CD8-positive, alpha-beta memory T cell (primary cell): ENCODE measurements at regions not wholly inside any gene's neighbourhood (a gene's known extent, or its start where the extent isn't known, plus 50 kb on each side); places are given as distances from the start of the nearest gene placed in this dataset.

Experiments used
- CTCF ChIA-PET: fragments of 350-600 bp; sonication (Branson Sonifier 250); formaldehyde crosslinking; loops from one replicate; lab custom pipeline; 2021; ENCODE audit warnings: antibody characterized with exemption; lab: Charles Lee
- POLR2A ChIA-PET: fragments of 350-600 bp; sonication (Branson Sonifier 250); formaldehyde crosslinking; loops from one replicate; lab custom pipeline; 2021; ENCODE audit warnings: antibody characterized with exemption; lab: Charles Lee
- DNase-seq, 5 donors: peaks; one replicate each; pipeline versions ENCODE4 v3.0.0 to v3.0.0-alpha.2; 2020 to 2022; ENCODE audit warnings: mixed read lengths in 1 of 5
- H3K27ac ChIP-seq: one replicate; pipeline ENCODE4 v1.7.0; 2013; ENCODE audit warnings: low read depth, mild to moderate bottlenecking, low read length, moderate library complexity
- H3K27me3 ChIP-seq: 2 replicates; pipeline ENCODE4 v1.7.0; 2013; ENCODE audit warnings: low read length, mild to moderate bottlenecking; ENCODE audit not compliant: insufficient read depth, poor library complexity, severe bottlenecking
- H3K36me3 ChIP-seq: 2 replicates; pipeline ENCODE4 v1.7.0; 2013; ENCODE audit warnings: mild to moderate bottlenecking, low read length, moderate library complexity; ENCODE audit not compliant: insufficient read depth
- H3K4me1 ChIP-seq: 2 replicates; pipeline ENCODE4 v1.7.0; 2013; ENCODE audit warnings: mild to moderate bottlenecking, low read length, moderate library complexity; ENCODE audit not compliant: insufficient read depth
- H3K4me3 ChIP-seq: 2 replicates; pipeline ENCODE4 v1.7.0; 2013; ENCODE audit warnings: mild to moderate bottlenecking, low read length
- H3K9me3 ChIP-seq: 2 replicates; pipeline ENCODE4 v1.7.0; 2013; ENCODE audit warnings: mild to moderate bottlenecking, low read length
- H3K27ac Mint-ChIP-seq, 8 donors: one replicate each; pipeline ENCODE4 v1.8.0; 2020 to 2021; ENCODE audit warnings: mixed read lengths in 8 of 8, mild to moderate bottlenecking in 6 of 8, inconsistent platforms in 3 of 8, moderate library complexity in 3 of 8
- H3K27me3 Mint-ChIP-seq, 2 donors: one replicate each; pipeline ENCODE4 v1.8.0; 2020 to 2021; ENCODE audit warnings: mixed read lengths in 2 of 2, mild to moderate bottlenecking in 1 of 2, moderate library complexity in 1 of 2
- H3K36me3 Mint-ChIP-seq, 3 donors: one replicate each; pipeline ENCODE4 v1.8.0; 2020 to 2021; ENCODE audit warnings: mixed read lengths in 3 of 3, inconsistent platforms in 1 of 3, mild to moderate bottlenecking in 1 of 3
- H3K4me1 Mint-ChIP-seq, 3 donors: one replicate each; pipeline ENCODE4 v1.8.0; 2020 to 2021; ENCODE audit warnings: mixed read lengths in 3 of 3, inconsistent platforms in 1 of 3, mild to moderate bottlenecking in 1 of 3
- H3K4me3 Mint-ChIP-seq, 7 donors: one replicate each; pipeline ENCODE4 v1.8.0; 2020 to 2021; ENCODE audit warnings: mixed read lengths in 7 of 7, mild to moderate bottlenecking in 6 of 7, moderate library complexity in 4 of 7, inconsistent platforms in 2 of 7
- H3K9me3 Mint-ChIP-seq, 5 donors: one replicate each; pipeline ENCODE4 v1.8.0; 2020 to 2022; ENCODE audit warnings: mixed read lengths in 5 of 5, mild to moderate bottlenecking in 3 of 5, moderate library complexity in 2 of 5, inconsistent platforms in 1 of 5

DNA sequence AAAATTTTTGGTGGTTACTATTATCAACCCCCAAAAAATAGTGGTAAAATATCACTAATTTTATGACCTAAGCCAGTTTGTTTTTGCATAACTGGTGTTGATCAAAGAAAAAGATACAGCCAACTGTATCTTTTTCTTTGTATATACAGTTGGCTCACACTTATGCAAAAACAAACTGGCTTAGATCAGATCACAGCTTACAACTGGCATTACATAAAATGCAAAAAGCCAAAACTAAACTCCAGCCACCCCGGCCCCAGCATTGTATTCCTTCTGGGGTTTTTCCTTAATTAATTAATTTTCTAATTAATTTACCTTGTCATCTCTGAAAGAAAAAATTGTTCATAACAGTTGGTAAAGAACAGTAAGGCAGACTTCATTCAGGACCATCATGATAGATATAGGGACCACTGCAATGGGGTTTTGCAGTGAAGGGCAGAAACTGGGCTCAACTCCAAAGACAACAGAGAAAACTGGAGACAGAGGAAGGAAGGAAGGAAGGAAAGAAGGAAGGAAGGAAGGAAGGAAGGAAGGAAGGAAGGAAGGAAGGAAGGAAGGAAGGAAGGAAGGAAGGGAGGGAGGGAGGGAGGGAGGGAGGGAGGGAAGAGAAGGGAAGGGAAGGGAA is 202.1 kb downstream of the HNRNPD start:
- no peak overlapping the region for H3K27ac ChIP-seq
- H3K27me3 ChIP-seq = no peaks in the 10 kb centered on the region
- no peaks in the 10 kb centered on the region for H3K9me3 ChIP-seq
- no peaks in the 10 kb centered on the region for H3K36me3 ChIP-seq
- Mint-ChIP-seq H3K4me3 (no peak overlapping the region), H3K4me1 (no peaks in the 10 kb centered on the region), H3K9me3 (peaks cover 0 to 6% (median 0%) of the 10 kb centered on the region in 5 donors), H3K27ac (peak overlapping the region in 1 of 8 donors; percentile 91), H3K36me3 (no peaks in the 10 kb centered on the region), H3K27me3 (peaks cover 0 to 4% of the 10 kb centered on the region in 2 donors)
- CTCF ChIA-PET = no interaction called here
- DNase-seq = no peak
- no peaks in the 10 kb centered on the region for H3K4me1 ChIP-seq
- H3K4me3 ChIP-seq = no peak overlapping the region
- POLR2A ChIA-PET = no interaction called here

DNA sequence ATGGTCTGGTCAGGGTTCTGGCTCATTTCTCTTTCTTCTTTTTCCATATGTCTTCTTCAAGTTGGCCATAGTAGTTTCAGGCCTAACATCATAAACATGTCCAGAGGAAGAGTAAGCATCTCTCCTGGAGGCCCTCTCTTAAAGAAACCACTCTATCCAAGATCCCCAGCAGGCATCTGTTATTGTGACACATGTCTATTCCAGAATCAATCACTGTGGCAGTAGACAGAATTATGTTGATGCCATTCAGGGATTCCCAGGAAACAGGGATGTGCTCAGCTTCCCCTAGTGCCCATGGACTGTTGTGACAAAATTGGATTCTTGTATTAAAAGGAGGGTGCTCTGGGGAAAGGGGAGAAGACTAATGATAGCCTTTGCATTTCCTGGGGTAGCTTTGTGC is 224.0 kb downstream of the HNRNPD start:
- Mint-ChIP-seq H3K9me3 (peaks cover 8 to 18% (median 10%) of the 10 kb centered on the region in 5 donors), H3K36me3 (peaks cover 0 to 8% (median 1%) of the 10 kb centered on the region in 3 donors), H3K4me3 (no peak overlapping the region), H3K27me3 (peaks cover 5 to 8% of the 10 kb centered on the region in 2 donors), H3K4me1 (peaks cover 5 to 27% (median 13%) of the 10 kb centered on the region in 3 donors), H3K27ac (no peak overlapping the region)
- Histone ChIP-seq H3K4me1 (no peaks in the 10 kb centered on the region), H3K27me3 (no peaks in the 10 kb centered on the region), H3K27ac (no peak overlapping the region), H3K4me3 (no peak overlapping the region), H3K36me3 (no peaks in the 10 kb centered on the region), H3K9me3 (no peaks in the 10 kb centered on the region)
- CTCF ChIA-PET = no interaction called here
- POLR2A ChIA-PET = no interaction called here
- no peak for DNase-seq

DNA sequence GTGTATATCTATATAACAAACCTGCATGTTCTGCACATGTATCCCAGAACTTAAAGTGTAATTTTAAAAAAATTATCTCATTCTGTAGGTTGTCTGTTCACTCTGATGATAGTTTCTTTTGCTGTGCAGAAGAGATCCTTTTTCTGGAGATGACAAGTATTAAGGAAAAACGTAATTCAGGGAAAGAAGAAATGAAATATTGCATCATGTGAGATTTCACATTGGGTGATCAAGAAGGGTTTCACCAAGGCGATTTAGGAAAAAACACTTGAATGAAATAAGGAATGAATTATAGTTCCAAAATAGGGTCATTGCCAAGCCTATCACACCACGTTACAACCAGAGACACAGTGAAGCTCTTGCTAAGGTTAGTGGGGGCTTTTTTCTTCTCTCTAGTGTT is 227.9 kb downstream of the HNRNPD start:
- H3K4me1 ChIP-seq = no peaks in the 10 kb centered on the region
- CTCF ChIA-PET = no interaction called here

DNA sequence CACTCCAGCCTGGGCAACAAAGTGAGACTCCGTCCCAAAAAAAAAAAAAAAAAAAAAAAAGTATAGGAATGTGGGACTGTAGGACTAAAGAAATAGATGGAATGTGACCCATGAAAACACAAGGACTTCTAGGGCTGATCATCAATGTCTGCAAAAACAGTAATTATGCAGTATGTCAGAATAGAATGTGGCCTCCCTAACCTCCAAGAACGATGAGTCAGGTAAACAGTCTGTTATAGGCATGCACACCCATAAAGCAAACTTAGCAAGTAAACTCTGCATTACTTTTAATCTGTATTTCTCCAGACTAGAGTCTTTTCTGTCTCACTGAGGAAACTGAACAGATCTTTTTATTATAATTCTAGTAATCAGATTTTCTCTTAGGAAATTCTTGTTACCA is 233.4 kb downstream of the HNRNPD start:
- DNase-seq = no peak
- Histone ChIP-seq H3K27me3 (no peaks in the 10 kb centered on the region), H3K9me3 (no peaks in the 10 kb centered on the region), H3K36me3 (no peaks in the 10 kb centered on the region), H3K4me1 (peaks cover 19% of the 10 kb centered on the region), H3K27ac (no peak overlapping the region), H3K4me3 (no peak overlapping the region)
- Mint-ChIP-seq H3K27me3 (peaks cover 1 to 4% of the 10 kb centered on the region in 2 donors), H3K27ac (no peak overlapping the region), H3K4me3 (no peak overlapping the region), H3K9me3 (no peaks in the 10 kb centered on the region), H3K36me3 (no peaks in the 10 kb centered on the region), H3K4me1 (peaks cover 11 to 32% (median 25%) of the 10 kb centered on the region in 3 donors)
- POLR2A ChIA-PET = no interaction called here
- CTCF ChIA-PET = no interaction called here

More for the DNA sequence above, 227.9 kb downstream of the HNRNPD start:
- POLR2A ChIA-PET = no interaction called here
- H3K27me3 Mint-ChIP-seq = peaks cover 4% of the 10 kb centered on the region in 2 donors
- Histone ChIP-seq H3K27me3 (no peaks in the 10 kb centered on the region), H3K9me3 (no peaks in the 10 kb centered on the region), H3K36me3 (no peaks in the 10 kb centered on the region), H3K4me3 (no peak overlapping the region), H3K27ac (no peak overlapping the region)
- H3K36me3 Mint-ChIP-seq = no peaks in the 10 kb centered on the region
- no peak overlapping the region for H3K4me3 Mint-ChIP-seq
- H3K9me3 Mint-ChIP-seq = no peaks in the 10 kb centered on the region
- peaks cover 0 to 6% (median 0%) of the 10 kb centered on the region in 3 donors for H3K4me1 Mint-ChIP-seq
- no peak for DNase-seq
- no peak overlapping the region for H3K27ac Mint-ChIP-seq

DNA sequence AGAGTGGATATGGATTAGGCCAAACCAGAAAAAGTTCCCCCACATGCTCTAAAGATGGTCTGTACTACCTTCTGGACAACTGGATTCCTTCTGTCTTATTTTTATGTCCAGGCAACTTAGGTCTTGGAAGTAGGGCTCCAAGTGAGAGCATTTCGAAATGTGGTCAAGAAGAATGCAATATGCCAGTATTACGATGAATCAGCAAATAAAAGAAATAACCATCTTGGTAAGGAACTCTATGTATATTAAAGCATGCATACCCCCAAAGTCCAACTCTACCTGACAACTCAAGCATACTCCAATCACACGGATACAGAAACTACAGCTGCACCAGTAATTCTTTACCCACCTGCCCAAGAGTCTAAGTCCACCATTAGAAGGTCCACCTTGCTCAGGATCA is 234.5 kb downstream of the HNRNPD start:
- Mint-ChIP-seq H3K36me3 (no peaks in the 10 kb centered on the region), H3K27ac (no peak overlapping the region), H3K4me1 (peaks cover 11 to 37% (median 31%) of the 10 kb centered on the region in 3 donors), H3K9me3 (no peaks in the 10 kb centered on the region), H3K27me3 (peaks cover 1 to 4% of the 10 kb centered on the region in 2 donors), H3K4me3 (no peak overlapping the region)
- Histone ChIP-seq H3K27me3 (no peaks in the 10 kb centered on the region), H3K36me3 (no peaks in the 10 kb centered on the region), H3K4me1 (peaks cover 19% of the 10 kb centered on the region), H3K27ac (no peak overlapping the region), H3K4me3 (no peak overlapping the region), H3K9me3 (no peaks in the 10 kb centered on the region)
- ChIA-PET POLR2A (no interaction called here), CTCF (interaction anchor here (0.9 kb wide), 1 partner anchor 281 kb away, joined by 3 read pairs; no protein-coding TSS in a partner anchor)
- no peak for DNase-seq

DNA sequence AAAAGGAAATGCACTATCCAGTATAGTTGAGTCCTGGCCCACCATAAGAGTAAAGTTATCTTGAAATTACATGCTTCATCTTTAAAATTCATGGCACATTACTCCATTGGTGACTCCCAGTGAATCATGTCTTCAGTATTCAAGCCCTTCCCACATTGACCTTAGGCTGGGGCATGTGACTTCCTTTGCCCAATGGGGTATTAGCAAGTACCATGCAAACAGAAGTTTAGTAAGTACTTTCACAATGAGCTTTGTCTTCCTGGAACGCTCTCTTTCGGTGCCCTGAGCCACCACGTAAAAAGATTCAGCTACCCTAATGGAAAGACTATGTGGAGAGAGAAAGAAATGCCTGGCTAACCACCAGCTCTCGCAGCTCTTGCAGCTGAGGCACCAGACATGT is 235.4 kb downstream of the HNRNPD start:
- no peak for DNase-seq
- no peak overlapping the region for H3K27ac Mint-ChIP-seq

DNA sequence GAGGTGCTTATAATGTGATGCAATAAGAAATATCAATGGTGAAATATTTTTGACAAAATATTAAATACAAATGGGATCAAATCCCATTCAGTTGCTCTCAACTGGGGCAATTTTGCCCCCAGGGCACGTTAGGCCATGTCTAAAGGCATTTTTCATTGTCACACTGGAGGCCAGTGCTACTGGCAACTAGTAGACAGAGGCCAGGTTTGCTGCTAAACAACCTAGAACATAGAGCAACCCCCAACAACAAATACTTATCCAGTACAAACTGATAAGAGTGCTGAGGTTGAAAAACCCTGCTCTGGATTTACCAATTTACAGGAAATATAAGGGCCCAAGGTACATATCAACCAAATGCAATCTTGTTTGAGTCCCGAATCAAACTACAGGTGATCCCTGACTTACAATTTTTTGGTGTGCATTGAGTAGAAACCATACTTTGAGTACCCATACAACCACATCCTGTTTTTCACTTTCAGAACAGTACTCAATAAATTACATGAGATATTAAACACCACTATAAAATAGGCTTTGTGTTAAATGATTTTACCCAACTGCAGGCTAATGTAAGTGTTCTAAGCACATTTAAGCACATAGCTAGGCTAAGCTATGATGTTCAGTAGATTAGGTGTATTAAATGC is 237.5 kb downstream of the HNRNPD start:
- H3K9me3 Mint-ChIP-seq = no peaks in the 10 kb centered on the region
- peaks cover 11 to 37% (median 31%) of the 10 kb centered on the region in 3 donors for H3K4me1 Mint-ChIP-seq
- H3K4me1 ChIP-seq = peaks cover 19% of the 10 kb centered on the region
- peak in 1 of 5 donors; percentile 30 for DNase-seq
- CTCF ChIA-PET = interaction anchor here (1.7 kb wide), 1 partner anchor 11 kb away, joined by 7 read pairs; no protein-coding TSS in a partner anchor
- no peak overlapping the region for H3K27ac ChIP-seq
- POLR2A ChIA-PET = no interaction called here
- no peaks in the 10 kb centered on the region for H3K9me3 ChIP-seq
- H3K27me3 ChIP-seq = no peaks in the 10 kb centered on the region
- H3K27me3 Mint-ChIP-seq = no peaks in the 10 kb centered on the region
- peak overlapping the region; percentile 16 for H3K4me3 ChIP-seq
- peak overlapping the region in 6 of 7 donors; percentile 5 to 65 (median 28) for H3K4me3 Mint-ChIP-seq
- H3K36me3 Mint-ChIP-seq = no peaks in the 10 kb centered on the region
- no peaks in the 10 kb centered on the region for H3K36me3 ChIP-seq
- peak overlapping the region in 5 of 8 donors; percentile 13 to 93 (median 76) for H3K27ac Mint-ChIP-seq

More for the DNA sequence above, 235.4 kb downstream of the HNRNPD start:
- H3K36me3 ChIP-seq = no peaks in the 10 kb centered on the region
- no peaks in the 10 kb centered on the region for H3K9me3 ChIP-seq
- no peaks in the 10 kb centered on the region for H3K27me3 ChIP-seq
- POLR2A ChIA-PET = no interaction called here
- H3K4me1 Mint-ChIP-seq = peaks cover 11 to 37% (median 31%) of the 10 kb centered on the region in 3 donors
- H3K4me1 ChIP-seq = peaks cover 19% of the 10 kb centered on the region
- peaks cover 0 to 1% of the 10 kb centered on the region in 2 donors for H3K27me3 Mint-ChIP-seq
- no peak overlapping the region for H3K27ac ChIP-seq
- CTCF ChIA-PET = interaction anchor here (0.9 kb wide), 1 partner anchor 282 kb away, joined by 3 read pairs; no protein-coding TSS in a partner anchor
- H3K36me3 Mint-ChIP-seq = no peaks in the 10 kb centered on the region
- H3K4me3 Mint-ChIP-seq = no peak overlapping the region
- H3K4me3 ChIP-seq = no peak overlapping the region
- H3K9me3 Mint-ChIP-seq = no peaks in the 10 kb centered on the region

DNA sequence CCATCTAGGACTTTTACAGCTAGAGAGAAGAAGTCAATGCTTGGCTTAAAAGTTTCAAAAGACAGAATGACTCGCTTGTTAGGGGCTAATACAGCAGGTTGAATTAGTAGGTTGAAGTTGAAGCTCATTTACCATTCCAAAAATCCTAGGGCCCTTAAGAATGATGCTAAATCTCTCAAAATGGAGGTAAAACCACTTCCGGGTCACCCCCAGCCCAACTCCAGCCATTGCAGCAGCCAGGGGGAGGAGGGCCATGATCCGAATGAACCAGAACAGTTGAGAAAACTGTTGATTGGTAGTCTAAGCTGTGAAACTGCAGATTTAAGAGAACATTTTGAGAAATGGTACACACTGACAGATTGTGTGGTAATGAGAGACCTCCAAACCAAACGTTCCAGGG is 245.4 kb downstream of the HNRNPD start:
- H3K27ac ChIP-seq = no peak overlapping the region
- Mint-ChIP-seq H3K27ac (no peak overlapping the region), H3K36me3 (no peaks in the 10 kb centered on the region), H3K4me3 (no peak overlapping the region), H3K27me3 (peaks cover 0 to 10% of the 10 kb centered on the region in 2 donors), H3K9me3 (peaks cover 0 to 2% (median 0%) of the 10 kb centered on the region in 5 donors), H3K4me1 (peaks cover 0 to 8% (median 5%) of the 10 kb centered on the region in 3 donors)
- no peaks in the 10 kb centered on the region for H3K27me3 ChIP-seq
- H3K4me3 ChIP-seq = no peak overlapping the region
- no peaks in the 10 kb centered on the region for H3K4me1 ChIP-seq
- ChIA-PET CTCF (no interaction called here), POLR2A (no interaction called here)
- H3K36me3 ChIP-seq = no peaks in the 10 kb centered on the region
- no peaks in the 10 kb centered on the region for H3K9me3 ChIP-seq
- no peak for DNase-seq
